AG04450 (cell line): ENCODE measurements at regions not wholly inside any gene's neighbourhood (a gene's known extent, or its start where the extent isn't known, plus 50 kb on each side); places are given as distances from the start of the nearest gene placed in this dataset.

ENCODE experiments used
- CTCF ChIA-PET: fragments of 300-600, 350-600 bp; formaldehyde crosslinking; extraction: SDS; loops from one replicate; lab custom pipeline; 2022; ENCODE audit warnings: antibody characterized with exemption, inconsistent platforms; lab: Charles Lee
- POLR2A ChIA-PET: fragments of 350-600 bp; formaldehyde crosslinking; extraction: SDS; loops from one replicate; lab custom pipeline; 2021; ENCODE audit warnings: antibody characterized with exemption, inconsistent platforms; lab: Yijun Ruan, JAX
- DNase-seq: peaks from one replicate; pipeline ENCODE4 v3.0.0-alpha.2; 2011; ENCODE audit warnings: low read depth, low spot score
- H3K27ac ChIP-seq: one replicate; pipeline ENCODE4 v1.5.1; 2012; ENCODE audit warnings: low read depth, low read length, control low read depth
- H3K27me3 ChIP-seq: one replicate; pipeline ENCODE4 v1.6.0; 2012; ENCODE audit warnings: low read length; ENCODE audit not compliant: control insufficient read depth, insufficient read depth
- H3K4me3 ChIP-seq: 2 replicates; pipeline ENCODE4 v1.5.1; 2011; ENCODE audit warnings: mild to moderate bottlenecking, low read depth, low read length, control low read depth
- H3K9me3 ChIP-seq: 2 replicates; pipeline ENCODE4 v1.5.1; 2012; ENCODE audit warnings: low read length; ENCODE audit not compliant: control insufficient read depth, insufficient read depth
- TF ChIP-seq, protein P1 (sequence below): IDR thresholded peaks from 2 replicates; pipeline ENCODE4 v1.5.1; 2011; ENCODE audit warnings: low read depth, low read length, control low read depth, inconsistent platforms

DNA sequence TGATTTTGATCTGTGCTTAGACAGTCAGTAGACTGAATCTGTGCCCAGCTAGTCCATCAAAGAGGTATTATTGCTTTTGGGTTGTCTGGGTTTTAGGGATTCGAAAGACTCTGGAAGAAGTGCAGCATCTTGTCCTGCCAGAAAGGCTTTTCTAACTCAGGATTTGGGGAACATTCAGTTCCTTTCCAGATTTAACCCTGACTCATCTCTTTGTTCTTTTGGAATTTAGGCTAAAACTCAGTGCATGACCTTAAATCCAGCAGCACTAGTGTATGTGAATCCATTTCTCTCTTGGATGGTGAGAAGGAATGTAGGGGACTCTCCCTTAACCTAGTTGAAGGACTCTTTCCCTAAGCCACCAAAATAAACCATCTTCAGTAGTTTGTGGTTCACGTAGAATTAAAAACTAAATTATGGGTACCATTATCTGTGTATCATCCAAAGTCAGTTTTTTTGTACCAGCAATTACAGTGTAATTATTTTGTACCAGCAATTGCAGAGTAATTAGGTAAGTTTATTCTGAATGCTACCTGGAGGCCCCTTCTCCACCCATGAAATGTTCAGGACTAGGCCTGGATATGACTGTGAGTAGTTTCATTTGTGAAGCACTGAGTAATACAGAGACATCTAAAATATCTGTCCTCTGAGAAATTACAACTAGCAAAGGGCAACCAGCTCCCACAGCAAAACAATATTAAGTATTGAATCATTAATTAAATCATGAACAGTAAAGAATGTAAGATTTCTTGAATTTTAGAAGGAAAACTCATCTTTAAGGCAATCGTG lies 384.0 kb downstream of the TMA16 start:
- Histone ChIP-seq H3K27me3 (no peaks in the 10 kb centered on the region), H3K27ac (no peak overlapping the region), H3K4me3 (no peak overlapping the region), H3K9me3 (no peaks in the 10 kb centered on the region; the same call in 1 of the 2 replicates)
- TF ChIP-seq, protein P1, sequence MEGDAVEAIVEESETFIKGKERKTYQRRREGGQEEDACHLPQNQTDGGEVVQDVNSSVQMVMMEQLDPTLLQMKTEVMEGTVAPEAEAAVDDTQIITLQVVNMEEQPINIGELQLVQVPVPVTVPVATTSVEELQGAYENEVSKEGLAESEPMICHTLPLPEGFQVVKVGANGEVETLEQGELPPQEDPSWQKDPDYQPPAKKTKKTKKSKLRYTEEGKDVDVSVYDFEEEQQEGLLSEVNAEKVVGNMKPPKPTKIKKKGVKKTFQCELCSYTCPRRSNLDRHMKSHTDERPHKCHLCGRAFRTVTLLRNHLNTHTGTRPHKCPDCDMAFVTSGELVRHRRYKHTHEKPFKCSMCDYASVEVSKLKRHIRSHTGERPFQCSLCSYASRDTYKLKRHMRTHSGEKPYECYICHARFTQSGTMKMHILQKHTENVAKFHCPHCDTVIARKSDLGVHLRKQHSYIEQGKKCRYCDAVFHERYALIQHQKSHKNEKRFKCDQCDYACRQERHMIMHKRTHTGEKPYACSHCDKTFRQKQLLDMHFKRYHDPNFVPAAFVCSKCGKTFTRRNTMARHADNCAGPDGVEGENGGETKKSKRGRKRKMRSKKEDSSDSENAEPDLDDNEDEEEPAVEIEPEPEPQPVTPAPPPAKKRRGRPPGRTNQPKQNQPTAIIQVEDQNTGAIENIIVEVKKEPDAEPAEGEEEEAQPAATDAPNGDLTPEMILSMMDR = no peak
- no peak for DNase-seq
- ChIA-PET POLR2A (no interaction called here), CTCF (no interaction called here)

DNA sequence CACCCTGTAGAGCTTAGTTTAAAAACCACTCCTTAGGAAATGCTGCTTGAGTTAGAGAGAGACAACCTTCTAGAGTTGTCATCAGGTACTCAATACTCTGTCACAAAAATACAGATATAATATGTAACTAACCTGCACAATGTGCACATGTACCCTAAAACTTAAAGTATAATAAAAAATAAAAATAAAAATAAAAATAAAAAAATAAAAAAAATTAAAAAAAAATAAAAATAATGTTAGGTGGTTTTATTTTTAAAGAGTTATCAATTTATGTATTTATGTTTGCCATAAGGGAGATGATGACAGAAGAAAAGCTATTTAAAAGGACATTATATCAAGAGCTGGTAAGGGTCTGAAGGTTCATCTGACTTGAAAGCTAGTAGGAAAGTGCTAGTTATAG lies 397.9 kb downstream of the TMA16 start:
- H3K9me3 ChIP-seq = no peaks in the 10 kb centered on the region
- ChIA-PET CTCF (no interaction called here), POLR2A (no interaction called here)
- H3K27me3 ChIP-seq = no peaks in the 10 kb centered on the region
- TF ChIP-seq, protein P1 = no peak
- H3K4me3 ChIP-seq = no peak overlapping the region
- no peak overlapping the region for H3K27ac ChIP-seq
- DNase-seq = no peak

DNA sequence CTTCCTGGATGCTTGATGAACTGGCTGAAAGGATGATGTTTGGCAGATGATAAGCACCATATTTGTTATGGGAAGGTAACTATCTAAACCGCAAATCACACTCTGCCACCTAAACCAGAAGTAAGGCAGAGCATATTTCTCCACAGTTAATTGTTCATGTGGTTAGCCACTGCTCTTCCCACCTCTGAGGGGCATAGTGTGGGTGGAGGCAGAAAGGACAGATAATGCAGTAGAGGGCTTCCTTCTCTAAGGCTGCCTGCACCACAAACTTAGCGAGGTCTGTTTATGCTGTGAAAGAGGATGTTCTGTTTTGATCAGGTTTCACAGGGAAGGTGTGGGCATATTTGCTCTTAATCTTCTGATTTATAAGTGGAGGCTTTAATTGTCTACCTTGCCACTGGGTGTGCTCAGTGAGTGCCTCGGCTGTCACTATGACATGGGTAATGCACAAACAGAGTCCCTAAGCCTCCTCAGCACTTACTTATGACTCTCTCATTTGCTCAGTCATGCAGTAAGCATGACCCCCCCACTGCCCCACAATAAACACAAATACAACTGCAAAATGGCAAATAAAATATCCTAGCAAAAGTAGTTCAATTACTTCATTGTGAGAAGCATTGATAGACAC lies 401.0 kb downstream of the TMA16 start:
- ChIA-PET POLR2A (no interaction called here), CTCF (no interaction called here)
- Histone ChIP-seq H3K27me3 (no peaks in the 10 kb centered on the region), H3K9me3 (no peaks in the 10 kb centered on the region; the same call in 1 of the 2 replicates), H3K4me3 (no peak overlapping the region), H3K27ac (no peak overlapping the region)
- TF ChIP-seq, protein P1 = no peak
- DNase-seq = no peak

DNA sequence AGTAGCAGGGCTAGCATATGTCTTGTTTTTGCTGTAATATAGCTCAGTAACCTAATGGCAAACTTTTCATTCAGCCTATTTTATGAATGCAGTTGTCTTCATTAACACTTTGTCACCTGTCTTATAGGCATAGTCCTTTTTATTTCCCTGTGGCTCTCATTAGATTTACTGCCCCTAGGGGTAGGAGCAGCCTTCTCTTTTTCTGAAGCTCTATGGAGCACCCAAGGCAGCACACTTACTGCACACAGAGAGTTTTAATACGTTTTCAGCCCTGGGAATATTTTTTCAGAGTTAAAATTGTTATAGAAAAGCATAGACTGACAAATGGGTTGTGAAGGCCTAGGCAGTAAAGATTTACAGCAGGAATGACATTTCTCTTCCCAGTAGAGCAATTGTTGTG lies 406.8 kb downstream of the TMA16 start:
- no peak for DNase-seq
- ChIA-PET CTCF (no interaction called here), POLR2A (no interaction called here)
- no peaks in the 10 kb centered on the region for H3K27me3 ChIP-seq
- H3K27ac ChIP-seq = no peak overlapping the region
- TF ChIP-seq, protein P1 = no peak
- no peaks in the 10 kb centered on the region; the same call in 1 of the 2 replicates for H3K9me3 ChIP-seq
- no peak overlapping the region for H3K4me3 ChIP-seq

DNA sequence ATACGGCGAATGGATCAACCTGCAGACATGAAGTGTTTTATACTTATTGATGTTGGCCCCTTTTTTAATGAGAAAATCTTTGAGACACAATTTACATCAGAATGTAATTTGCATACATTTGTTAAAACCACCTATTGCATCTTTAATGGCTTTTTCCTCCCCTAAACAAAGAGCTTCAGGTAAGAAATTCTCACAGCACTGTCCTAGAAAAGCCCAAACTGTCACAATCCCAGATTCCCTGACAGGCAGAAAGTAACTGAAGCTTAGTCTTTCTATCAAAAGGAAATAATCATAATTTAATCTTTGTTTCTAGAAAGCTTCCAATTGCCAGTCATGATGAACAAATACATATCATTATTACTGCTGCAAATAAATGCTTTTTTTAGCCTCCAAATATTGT lies 407.9 kb downstream of the TMA16 start:
- TF ChIP-seq, protein P1 = no peak

More for the DNA sequence above, 407.9 kb downstream of the TMA16 start:
- Histone ChIP-seq H3K4me3 (no peak overlapping the region), H3K27ac (no peak overlapping the region), H3K27me3 (no peaks in the 10 kb centered on the region), H3K9me3 (no peaks in the 10 kb centered on the region; the same call in 1 of the 2 replicates)
- ChIA-PET POLR2A (no interaction called here), CTCF (no interaction called here)
- DNase-seq = no peak
